GM10266 (cell line): ENCODE measurements at regions not wholly inside any gene's neighbourhood (a gene's known extent, or its start where the extent isn't known, plus 50 kb on each side); places are given as distances from the start of the nearest gene placed in this dataset.

Source experiments
- DNase-seq: peaks from one replicate; pipeline ENCODE4 v3.0.0; 2012; ENCODE audit errors: extremely low spot score
- CTCF ChIP-seq: IDR thresholded peaks from 2 replicates; pipeline ENCODE4 v1.5.1; 2012; ENCODE audit warnings: mild to moderate bottlenecking, low read depth; ENCODE audit not compliant: control insufficient read depth, insufficient read depth; ENCODE audit errors: missing control alignments

GRCh38 chr15:53462651-53463050 is 296.8 kb downstream of the WDR72 start:
- DNase-seq, result no peak
- no peak for TF ChIP-seq CTCF

GRCh38 chr15:53461677-53462076 is 297.8 kb downstream of the WDR72 start:
- no peak for DNase-seq
- TF ChIP-seq CTCF, result no peak

GRCh38 chr15:53458736-53459135 is 300.7 kb downstream of the WDR72 start:
- no peak for DNase-seq
- no peak for TF ChIP-seq CTCF

- DNase-seq, result no peak
- no peak for TF ChIP-seq CTCF
These were observed 302.0 kb downstream of the WDR72 start for GRCh38 chr15:53457479-53457878.

- DNase-seq, result no peak
- TF ChIP-seq CTCF, result no peak
These were observed 304.4 kb downstream of the WDR72 start for GRCh38 chr15:53454843-53455721.

- no peak for TF ChIP-seq CTCF
- no peak for DNase-seq
These were observed 305.0 kb downstream of the WDR72 start for GRCh38 chr15:53454535-53454842.

- TF ChIP-seq CTCF, result no peak
- no peak for DNase-seq
These were observed 306.0 kb downstream of the WDR72 start for GRCh38 chr15:53453253-53454105.
